HG03457 (cell line): ENCODE measurements at regions not wholly inside any gene's neighbourhood (a gene's known extent, or its start where the extent isn't known, plus 50 kb on each side); places are given as distances from the start of the nearest gene placed in this dataset.
A peak's percentile ranks its signal among the peaks of the same experiment; 100 is the strongest.
"Not testable (repeated sequence)": the region's sequence is repeated elsewhere in the genome, so short reads cannot be mapped to it uniquely, and the experiment has no call there.

Source experiments
- ATAC-seq: cut with Tn5 transposase; IDR thresholded peaks from one replicate; pipeline ENCODE4 v1.9.1; 2021; ENCODE audit warnings: moderate number of reproducible peaks; ENCODE audit not compliant: unreplicated experiment

GRCh38 chr4:77305766-77306165 is 148.8 kb downstream of the CCNG2 start:
- no peak for ATAC-seq

GRCh38 chr4:77306496-77306895 is 149.5 kb downstream of the CCNG2 start:
- no peak for ATAC-seq

- no peak for ATAC-seq
Measured at GRCh38 chr4:77308843-77309242, 151.8 kb downstream of the CCNG2 start.

GRCh38 chr4:77309496-77309895 is 152.5 kb downstream of the CCNG2 start:
- no peak for ATAC-seq

GRCh38 chr4:77310931-77311330 is 153.9 kb downstream of the CCNG2 start:
- no peak for ATAC-seq

GRCh38 chr4:77314697-77315096 is 157.7 kb downstream of the CCNG2 start:
- ATAC-seq, result no peak

GRCh38 chr4:77327151-77327550 is 170.1 kb downstream of the CCNG2 start:
- ATAC-seq, result no peak

- ATAC-seq, result no peak
Measured at GRCh38 chr4:77332696-77333270, 175.8 kb downstream of the CCNG2 start.

- no peak for ATAC-seq
Measured at GRCh38 chr4:77336411-77337142, 179.6 kb downstream of the CCNG2 start.

- no peak for ATAC-seq
Measured at GRCh38 chr4:77342170-77342810, 185.3 kb downstream of the CCNG2 start.

- ATAC-seq, result no peak
Measured at GRCh38 chr4:77344001-77344400, 187.0 kb downstream of the CCNG2 start.

- peak; percentile 62 for ATAC-seq
Measured at GRCh38 chr4:77344784-77345183, 187.8 kb downstream of the CCNG2 start.

- no peak for ATAC-seq
Measured at GRCh38 chr4:77347351-77347966, 190.5 kb downstream of the CCNG2 start.

- ATAC-seq, result no peak
Measured at GRCh38 chr4:77348815-77349214, 191.8 kb downstream of the CCNG2 start.

GRCh38 chr4:77349364-77349763 is 192.4 kb downstream of the CCNG2 start:
- ATAC-seq, result no peak

- ATAC-seq, result no peak
Measured at GRCh38 chr4:77349796-77350195, 192.8 kb downstream of the CCNG2 start.

GRCh38 chr4:77352192-77352591 is 195.2 kb downstream of the CCNG2 start:
- ATAC-seq, result no peak

GRCh38 chr4:77353724-77354315 is 196.8 kb downstream of the CCNG2 start:
- not testable (repeated sequence) for ATAC-seq

- ATAC-seq, result no peak
Measured at GRCh38 chr4:77354550-77354949, 197.5 kb downstream of the CCNG2 start.

GRCh38 chr4:77355731-77356130 is 198.7 kb downstream of the CCNG2 start:
- no peak for ATAC-seq

GRCh38 chr4:77358315-77358928 is 201.4 kb downstream of the CCNG2 start:
- ATAC-seq, result no peak
